HAP-1 (cell line): ENCODE measurements at regions not wholly inside any gene's neighbourhood (a gene's known extent, or its start where the extent isn't known, plus 50 kb on each side); places are given as distances from the start of the nearest gene placed in this dataset.
"Not testable (repeated sequence)": the region's sequence is repeated elsewhere in the genome, so short reads cannot be mapped to it uniquely, and the experiment has no call there.

Source experiments
- DNase-seq, 2 experiments: peaks; one replicate each; pipeline ENCODE4 v3.0.0-alpha.2; 2016 to 2020; ENCODE audit warnings: low spot score in 2 of 2
- H3K27me3 ChIP-seq: fragments of 250-450 bp; sonication (Bioruptor Pico); 2 replicates; pipeline ENCODE4 v1.5.1; 2020; ENCODE audit warnings: low read depth, mild to moderate bottlenecking, moderate library complexity
- H3K36me3 ChIP-seq: fragments of 250-450 bp; sonication (Bioruptor Pico); replicated peaks from 2 replicates; pipeline ENCODE4 v1.5.1; 2020; ENCODE audit warnings: mild to moderate bottlenecking
- H3K4me1 ChIP-seq: fragments of 250-450 bp; sonication (Bioruptor Pico); 2 replicates; pipeline ENCODE4 v1.5.1; 2020; ENCODE audit warnings: mild to moderate bottlenecking
- H3K4me3 ChIP-seq: fragments of 250-450 bp; sonication (Bioruptor Pico); 2 replicates; pipeline ENCODE4 v1.5.1; 2020; ENCODE audit warnings: mild to moderate bottlenecking, moderate library complexity
- H3K9me3 ChIP-seq: fragments of 250-450 bp; sonication (Bioruptor Pico); 2 replicates; pipeline ENCODE4 v1.5.1; 2020; ENCODE audit warnings: mild to moderate bottlenecking, moderate library complexity
- in situ Hi-C: fragments of 300-500 bp; cut with MboI; formaldehyde crosslinking; loops from 3 replicates; pipeline ENCODE4 v1.14.3; 2020; ENCODE audit warnings: low sequenced_read_pairs, inconsistent platforms, mixed read lengths

- Histone ChIP-seq H3K27me3 (no peaks in the 10 kb centered on the region), H3K4me1 (no peaks in the 10 kb centered on the region), H3K4me3 (no peak overlapping the region), H3K9me3 (no peaks in the 10 kb centered on the region), H3K36me3 (no peaks in the 10 kb centered on the region)
- in situ Hi-C loops: no loop called here
- DNase-seq: no peak
Observed at GRCh38 chr11:97019305-97019704, 629.5 kb downstream of the JRKL start.

- H3K36me3 ChIP-seq: no peaks in the 10 kb centered on the region
- no peaks in the 10 kb centered on the region for H3K4me1 ChIP-seq
- H3K4me3 ChIP-seq: no peak overlapping the region
- H3K27me3 ChIP-seq: no peaks in the 10 kb centered on the region
- no peak for DNase-seq
- H3K9me3 ChIP-seq: no peaks in the 10 kb centered on the region
- in situ Hi-C loops: no loop called here
Observed at GRCh38 chr11:97019754-97020153, 629.9 kb downstream of the JRKL start.

- in situ Hi-C loops: no loop called here
- H3K4me3 ChIP-seq: no peak overlapping the region
Observed at GRCh38 chr11:97022955-97023354, 633.1 kb downstream of the JRKL start.

GRCh38 chr11:97028836-97029406 lies 639.1 kb downstream of the JRKL start:
- Histone ChIP-seq H3K9me3 (no peaks in the 10 kb centered on the region), H3K4me1 (no peaks in the 10 kb centered on the region), H3K27me3 (no peaks in the 10 kb centered on the region), H3K4me3 (no peak overlapping the region), H3K36me3 (no peaks in the 10 kb centered on the region)
- in situ Hi-C loops: no loop called here
- no peak for DNase-seq

More at GRCh38 chr11:97022955-97023354, 633.1 kb downstream of the JRKL start:
- Histone ChIP-seq H3K9me3 (no peaks in the 10 kb centered on the region), H3K4me1 (no peaks in the 10 kb centered on the region), H3K27me3 (no peaks in the 10 kb centered on the region), H3K36me3 (no peaks in the 10 kb centered on the region)
- no peak for DNase-seq

- no peaks in the 10 kb centered on the region for H3K4me1 ChIP-seq
- no peaks in the 10 kb centered on the region for H3K36me3 ChIP-seq
- H3K4me3 ChIP-seq: no peak overlapping the region
- no peaks in the 10 kb centered on the region for H3K9me3 ChIP-seq
- in situ Hi-C loops: no loop called here
- DNase-seq: no peak
- H3K27me3 ChIP-seq: no peaks in the 10 kb centered on the region
Observed at GRCh38 chr11:97033178-97033577, 643.4 kb downstream of the JRKL start.

DNA sequence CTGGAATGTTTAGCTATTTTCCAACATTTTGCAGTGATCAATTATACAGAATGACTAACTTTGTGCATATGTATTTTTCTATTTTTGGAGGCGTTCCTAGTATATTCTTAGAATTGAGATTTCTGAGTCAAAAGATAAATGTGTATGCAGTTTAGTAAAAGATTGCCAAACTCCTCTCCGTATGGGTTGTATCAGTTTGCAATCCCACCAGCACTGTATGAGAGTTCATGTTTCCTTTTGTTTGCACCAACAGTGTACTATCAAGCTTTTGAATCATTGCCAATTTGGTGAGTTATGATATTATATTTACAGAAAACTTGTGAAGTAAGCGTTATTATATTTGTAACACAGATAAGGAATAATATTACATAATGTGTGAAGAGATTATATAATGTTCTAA lies 658.7 kb downstream of the JRKL start:
- Histone ChIP-seq H3K9me3 (no peaks in the 10 kb centered on the region), H3K27me3 (0 out of 2 replicates have a peak, but pooled peaks cover 2% of the 10 kb centered on the region), H3K36me3 (no peaks in the 10 kb centered on the region), H3K4me3 (no peak overlapping the region), H3K4me1 (no peaks in the 10 kb centered on the region)
- no peak for DNase-seq
- in situ Hi-C loops: no loop called here

- Histone ChIP-seq H3K9me3 (no peaks in the 10 kb centered on the region), H3K36me3 (no peaks in the 10 kb centered on the region), H3K27me3 (no peaks in the 10 kb centered on the region), H3K4me1 (no peaks in the 10 kb centered on the region), H3K4me3 (no peak overlapping the region)
- no peak for DNase-seq
- in situ Hi-C loops: no loop called here
Observed at GRCh38 chr11:97060184-97060583, 670.4 kb downstream of the JRKL start.

DNA sequence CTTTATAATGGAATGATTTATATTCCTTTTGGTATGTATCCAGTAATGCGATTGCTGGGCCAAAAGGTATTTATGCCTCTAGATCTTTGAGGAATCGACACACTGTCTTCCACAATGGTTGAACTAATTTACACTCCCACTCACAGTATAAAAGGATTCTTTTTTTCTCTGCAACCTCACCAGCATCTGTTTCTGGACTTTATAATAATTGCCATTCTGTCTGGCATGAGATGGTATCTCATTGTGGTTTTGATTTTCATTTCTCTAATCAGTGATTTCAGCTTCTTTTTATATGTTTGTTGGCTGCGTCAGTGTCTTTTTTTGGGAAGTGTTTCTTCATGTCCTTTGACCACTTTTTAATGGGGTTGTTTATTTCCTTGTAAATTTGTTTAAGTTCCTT lies 679.3 kb downstream of the JRKL start:
- no peak for DNase-seq
- H3K4me1 ChIP-seq: no peaks in the 10 kb centered on the region
- in situ Hi-C loops: no loop called here
- H3K4me3 ChIP-seq: no peak overlapping the region
- H3K36me3 ChIP-seq: no peaks in the 10 kb centered on the region
- no peaks in the 10 kb centered on the region for H3K27me3 ChIP-seq
- no peaks in the 10 kb centered on the region for H3K9me3 ChIP-seq

- Histone ChIP-seq H3K36me3 (no peaks in the 10 kb centered on the region), H3K9me3 (no peaks in the 10 kb centered on the region), H3K27me3 (no peaks in the 10 kb centered on the region), H3K4me3 (no peak overlapping the region), H3K4me1 (no peaks in the 10 kb centered on the region)
- in situ Hi-C loops: no loop called here
- DNase-seq: no peak
Observed at GRCh38 chr11:97072420-97072819, 682.6 kb downstream of the JRKL start.

GRCh38 chr11:97076666-97077065 lies 686.9 kb downstream of the JRKL start:
- in situ Hi-C loops, H3K9me3 ChIP-seq, H3K4me1 ChIP-seq, H3K27me3 ChIP-seq, H3K36me3 ChIP-seq, H3K4me3 ChIP-seq, DNase-seq: not testable (repeated sequence)

DNA sequence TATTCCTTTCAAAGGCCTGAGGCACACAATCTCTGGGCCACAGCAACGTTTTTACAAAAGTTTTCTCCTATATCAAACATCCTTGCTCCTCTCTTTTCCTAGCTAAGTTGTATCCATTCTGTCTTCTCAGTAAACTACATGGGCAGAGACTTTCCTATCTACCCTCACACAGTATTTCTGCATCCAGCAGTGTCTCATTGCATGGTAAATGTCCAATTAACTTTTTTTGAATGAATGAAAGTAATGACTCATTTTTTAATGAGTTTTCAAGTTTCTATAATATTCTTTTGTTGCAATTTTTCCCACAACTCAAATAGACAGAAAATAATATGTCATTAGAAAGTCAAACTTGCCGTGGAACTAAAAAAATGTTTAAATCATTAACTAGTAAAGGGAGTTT lies 688.6 kb downstream of the JRKL start:
- in situ Hi-C loops: no loop called here
- Histone ChIP-seq H3K4me3 (no peak overlapping the region), H3K36me3 (no peaks in the 10 kb centered on the region), H3K27me3 (no peaks in the 10 kb centered on the region), H3K9me3 (no peaks in the 10 kb centered on the region), H3K4me1 (no peaks in the 10 kb centered on the region)
- no peak for DNase-seq

DNA sequence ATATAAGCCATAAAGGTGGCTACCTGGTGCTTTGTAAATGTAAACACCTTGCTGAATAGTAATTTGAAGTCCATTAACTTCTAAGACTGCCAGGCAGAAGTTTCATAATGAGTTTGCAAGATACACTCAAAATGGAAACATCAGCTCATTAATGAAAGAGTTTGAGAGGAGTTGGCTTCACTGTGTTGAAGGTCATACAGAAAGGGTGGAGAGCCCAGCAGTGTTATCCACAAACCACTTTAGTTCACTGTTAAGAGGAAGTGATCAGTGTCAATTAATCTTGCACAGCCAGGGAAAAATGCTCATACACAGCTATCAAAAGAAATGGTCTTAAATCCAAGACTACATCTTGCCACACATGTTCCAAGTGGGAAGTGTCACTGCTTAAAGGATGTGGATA lies 689.4 kb downstream of the JRKL start:
- in situ Hi-C loops: no loop called here
- H3K4me3 ChIP-seq: no peak overlapping the region
- no peaks in the 10 kb centered on the region for H3K4me1 ChIP-seq
- no peaks in the 10 kb centered on the region for H3K27me3 ChIP-seq
- H3K9me3 ChIP-seq: no peaks in the 10 kb centered on the region
- H3K36me3 ChIP-seq: no peaks in the 10 kb centered on the region
- no peak for DNase-seq

DNA sequence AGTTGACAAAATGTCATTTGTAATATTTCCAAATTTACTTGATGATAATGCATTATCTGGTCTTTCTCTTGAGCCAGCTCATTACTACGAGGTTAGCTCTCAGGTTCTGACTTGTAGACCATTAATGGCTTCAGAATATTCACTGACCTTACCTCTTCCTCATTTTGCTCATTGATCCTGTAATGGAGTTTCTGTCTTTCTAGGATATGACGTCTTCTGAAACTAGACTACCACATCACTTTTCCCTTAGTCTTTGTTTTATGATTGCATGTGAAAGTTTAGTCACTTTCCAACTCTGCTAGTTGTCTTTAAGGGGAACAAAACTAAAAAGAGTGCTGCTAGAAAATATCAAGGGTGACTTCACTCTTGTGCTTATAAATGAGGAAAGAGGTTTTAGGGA lies 697.6 kb downstream of the JRKL start:
- DNase-seq: no peak
- in situ Hi-C loops: no loop called here

DNA sequence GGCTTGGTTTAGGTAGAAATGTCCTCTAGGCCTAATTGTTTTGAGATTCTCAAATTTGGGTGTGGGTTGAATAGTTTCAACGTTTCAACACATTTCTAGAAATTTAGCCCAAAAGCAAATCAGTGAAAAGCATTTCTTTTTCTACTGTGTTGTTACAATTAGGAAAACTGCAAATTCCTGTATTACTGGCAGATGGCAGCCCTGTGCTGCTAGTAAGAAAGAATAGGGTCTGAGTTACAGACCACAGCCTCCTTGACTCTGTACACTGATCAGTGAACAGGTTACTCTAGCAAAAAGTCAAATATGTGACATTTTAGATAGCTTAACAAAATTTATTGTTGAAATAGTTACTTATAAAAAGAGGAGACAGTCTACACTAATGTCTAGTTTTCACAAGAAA lies 703.0 kb downstream of the JRKL start:
- Histone ChIP-seq H3K9me3 (no peaks in the 10 kb centered on the region), H3K27me3 (no peaks in the 10 kb centered on the region), H3K4me3 (no peak overlapping the region), H3K4me1 (no peaks in the 10 kb centered on the region), H3K36me3 (no peaks in the 10 kb centered on the region)
- in situ Hi-C loops: no loop called here
- no peak for DNase-seq

More for the DNA sequence above, 697.6 kb downstream of the JRKL start:
- Histone ChIP-seq H3K36me3 (no peaks in the 10 kb centered on the region), H3K4me3 (no peak overlapping the region), H3K27me3 (no peaks in the 10 kb centered on the region), H3K4me1 (no peaks in the 10 kb centered on the region), H3K9me3 (no peaks in the 10 kb centered on the region)

GRCh38 chr11:97102180-97102579 lies 712.4 kb downstream of the JRKL start:
- H3K36me3 ChIP-seq, in situ Hi-C loops, DNase-seq, H3K4me3 ChIP-seq, H3K27me3 ChIP-seq, H3K4me1 ChIP-seq, H3K9me3 ChIP-seq: not testable (repeated sequence)
